ENCODE measurements at regions not wholly inside any gene's neighbourhood (a gene's known extent, or its start where the extent isn't known, plus 50 kb on each side); places are given as distances from the start of the nearest gene placed in this dataset.

GRCh38 chr7:121489440-121489839 lies 93.3 kb upstream of the FAM3C start:
- BruUV-seq (replicated peaks) = no TSS peak
- Histone ChIP-seq H2BK5ac (ENCODE audit: low read depth, low read length, poor library complexity, severe bottlenecking) (no peak overlapping the region), H3K9me1 (ENCODE audit: insufficient read depth, low read length) (no peaks in the 10 kb centered on the region), H3K4me3 (ENCODE audit: insufficient read depth, low read depth, low read length) (no peak overlapping the region), H3K4me2 (ENCODE audit: low read depth, low read length) (no peak overlapping the region), H3K56ac (ENCODE audit: extremely low read depth, insufficient read depth, low read length) (no peak overlapping the region), H3K14ac (replicated peaks; ENCODE audit: low read depth, low read length) (no peak overlapping the region), H2AK5ac (ENCODE audit: low read depth, low read length) (no peak overlapping the region), H3K79me1 (ENCODE audit: low read depth in 1 of 2, low read length in 2 of 2) (no peaks in the 10 kb centered on the region), H3K27ac (ENCODE audit: insufficient read depth, low read length) (no peak overlapping the region), H4K8ac (ENCODE audit: low read depth in 2 of 2, low read length in 2 of 2) (no peak overlapping the region), H2AFZ (replicated peaks; ENCODE audit: low read length, poor library complexity) (no peak overlapping the region), H3K4ac (ENCODE audit: low read depth, low read length) (no peak overlapping the region), H3K23ac (ENCODE audit: low read depth, low read length) (no peak overlapping the region), H4K5ac (ENCODE audit: low read depth, low read length) (no peak overlapping the region), H4K91ac (ENCODE audit: insufficient read depth, low read depth, low read length) (no peak overlapping the region), H3K9ac (ENCODE audit: low read depth, low read length) (no peak overlapping the region), H4K20me1 (ENCODE audit: insufficient read depth, low read length) (no peaks in the 10 kb centered on the region), H2BK120ac (ENCODE audit: low read depth, low read length) (no peak overlapping the region), H3K9me3 (ENCODE audit: control insufficient read depth, insufficient read depth, low read length) (no peaks in the 10 kb centered on the region), H2BK20ac (ENCODE audit: low read depth, low read length) (no peak overlapping the region), H3K36me3 (ENCODE audit: control insufficient read depth, insufficient read depth, low read length) (no peaks in the 10 kb centered on the region), H3K18ac (ENCODE audit: low read depth, low read length) (no peak overlapping the region), H3K4me1 (ENCODE audit: control insufficient read depth, insufficient read depth, low read length) (no peaks in the 10 kb centered on the region), H2AK9ac (replicated peaks; ENCODE audit: low read depth, low read length, poor library complexity) (no peak overlapping the region), H3K27me3 (ENCODE audit: control insufficient read depth, insufficient read depth, low read length) (no peaks in the 10 kb centered on the region; the same call in 1 of the 2 replicates), H2BK15ac (ENCODE audit: low read depth, low read length) (no peak overlapping the region)
- no peak for DNase-seq
- ATAC-seq (ENCODE audit: low read depth) = no peak
- in situ Hi-C loops (cut with MboI; ENCODE audit: low sequenced_read_pairs) (no loop called here), intact Hi-C loops (cut with micrococcal nuclease) (no loop called here), dilution Hi-C loops (cut with HindIII; ENCODE audit: low sequenced_read_pairs, unreplicated experiment) (no loop called here)
- CTCF ChIA-PET = no interaction called here
- no CpG with 5 or more reads among the region's 2 CpGs for WGBS, 2 experiments (ENCODE audit: extremely low coverage in 2 of 2, insufficient read length in 1 of 2)
- TF ChIP-seq ELK1 (IDR thresholded peaks at IDR 0.05; ENCODE audit: borderline replicate concordance, low read depth, low read length) (no peak), MAZ (IDR thresholded peaks at IDR 0.05; ENCODE audit: borderline replicate concordance, low read depth, low read length) (no peak), BHLHE40 (IDR thresholded peaks at IDR 0.05; ENCODE audit: low read depth, low read length) (no peak), MXI1 (IDR thresholded peaks at IDR 0.05; ENCODE audit: borderline replicate concordance, low read depth, low read length) (no peak), FOS (IDR thresholded peaks at IDR 0.05; ENCODE audit: low read depth, low read length) (no peak), POLR2A (IDR thresholded peaks at IDR 0.05; ENCODE audit: low read depth, low read length) (no peak), RCOR1 (IDR thresholded peaks at IDR 0.05; ENCODE audit: insufficient replicate concordance, low read length) (no peak), CHD1 (IDR thresholded peaks at IDR 0.05; ENCODE audit: low read depth, low read length) (no peak), NFE2L2 (IDR thresholded peaks at IDR 0.05; ENCODE audit: low read depth, low read length) (no peak), RAD21 (IDR thresholded peaks at IDR 0.05; ENCODE audit: low read length) (no peak), SMC3 (IDR thresholded peaks at IDR 0.05; ENCODE audit: low read depth, low read length) (no peak), CEBPB (IDR thresholded peaks at IDR 0.05; ENCODE audit: low read depth, low read length) (no peak), USF2 (IDR thresholded peaks at IDR 0.05; ENCODE audit: low read depth, low read length) (no peak), MAFK (IDR thresholded peaks at IDR 0.05; ENCODE audit: low read depth, low read length) (no peak), RFX5 (IDR thresholded peaks at IDR 0.05; ENCODE audit: low read depth, low read length) (no peak)
- TF ChIP-seq, protein P1, sequence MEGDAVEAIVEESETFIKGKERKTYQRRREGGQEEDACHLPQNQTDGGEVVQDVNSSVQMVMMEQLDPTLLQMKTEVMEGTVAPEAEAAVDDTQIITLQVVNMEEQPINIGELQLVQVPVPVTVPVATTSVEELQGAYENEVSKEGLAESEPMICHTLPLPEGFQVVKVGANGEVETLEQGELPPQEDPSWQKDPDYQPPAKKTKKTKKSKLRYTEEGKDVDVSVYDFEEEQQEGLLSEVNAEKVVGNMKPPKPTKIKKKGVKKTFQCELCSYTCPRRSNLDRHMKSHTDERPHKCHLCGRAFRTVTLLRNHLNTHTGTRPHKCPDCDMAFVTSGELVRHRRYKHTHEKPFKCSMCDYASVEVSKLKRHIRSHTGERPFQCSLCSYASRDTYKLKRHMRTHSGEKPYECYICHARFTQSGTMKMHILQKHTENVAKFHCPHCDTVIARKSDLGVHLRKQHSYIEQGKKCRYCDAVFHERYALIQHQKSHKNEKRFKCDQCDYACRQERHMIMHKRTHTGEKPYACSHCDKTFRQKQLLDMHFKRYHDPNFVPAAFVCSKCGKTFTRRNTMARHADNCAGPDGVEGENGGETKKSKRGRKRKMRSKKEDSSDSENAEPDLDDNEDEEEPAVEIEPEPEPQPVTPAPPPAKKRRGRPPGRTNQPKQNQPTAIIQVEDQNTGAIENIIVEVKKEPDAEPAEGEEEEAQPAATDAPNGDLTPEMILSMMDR (conservative IDR thresholded peaks at IDR 0.05; ENCODE audit: low read depth, low read length) = no peak
- POLR2A ChIA-PET (ENCODE audit: unreplicated experiment) = no interaction called here

Measured in IMR-90 (cell line).